BLaER1 treated with 17β-estradiol and CSF1 and Interleukin-3, amounts not matched to agents 10 nM and 100 nM (cell line): ENCODE measurements at regions not wholly inside any gene's neighbourhood (a gene's known extent, or its start where the extent isn't known, plus 50 kb on each side); places are given as distances from the start of the nearest gene placed in this dataset.

Experiments
- H3K27ac ChIP-seq, 11 experiments: shearing (Covaris generic); formaldehyde crosslinking; 2 replicates each; pipeline ENCODE4 v1.8.1; 2022
- H3K27me3 ChIP-seq, 11 experiments: shearing (Covaris generic); formaldehyde crosslinking; 2 replicates each; pipeline ENCODE4 v1.8.1; 2022
- H3K36me3 ChIP-seq, 11 experiments: shearing (Covaris generic); formaldehyde crosslinking; 2 replicates each; pipeline ENCODE4 v1.8.1; 2022
- H3K4me1 ChIP-seq, 10 experiments: shearing (Covaris generic); formaldehyde crosslinking; 2 replicates each; pipeline ENCODE4 v1.8.1; 2022
- H3K4me2 ChIP-seq, 11 experiments: shearing (Covaris generic); formaldehyde crosslinking; 2 replicates each; pipeline ENCODE4 v1.8.1; 2022
- H3K4me3 ChIP-seq, 10 experiments: shearing (Covaris generic); formaldehyde crosslinking; 2 replicates each; pipeline ENCODE4 v1.8.1; 2022
- H3K9ac ChIP-seq, 11 experiments: shearing (Covaris generic); formaldehyde crosslinking; 2 replicates each; pipeline ENCODE4 v1.8.1; 2022
- H3K9me3 ChIP-seq, 11 experiments: shearing (Covaris generic); formaldehyde crosslinking; replicated peaks in 1 of 11; 2 replicates each; pipeline ENCODE4 v1.8.1; 2022
- H4K20me1 ChIP-seq, 11 experiments: shearing (Covaris generic); formaldehyde crosslinking; 2 replicates each; pipeline ENCODE4 v1.8.1; 2022
- Cebpa-rat ChIP-seq, 11 experiments: shearing (Covaris generic); IDR thresholded peaks; 2 replicates each; pipeline ENCODE4 v1.8.1; 2022

GRCh38 chr20:23251779-23252178 lies 98.8 kb upstream of the NXT1 start:
- no peak overlapping the region for H3K4me3 ChIP-seq
- no peaks in the 10 kb centered on the region for H4K20me1 ChIP-seq
- peaks cover 0 to 14% (median 0%) of the 10 kb centered on the region in 11 experiments; a peak in 4 of 22 replicates for H3K9me3 ChIP-seq
- H3K4me2 ChIP-seq, result peak overlapping the region in 8 of 11 experiments; percentile 6 to 72 (median 46); a peak in 12 of 22 replicates
- peaks cover 34 to 87% (median 64%) of the 10 kb centered on the region in 10 experiments for H3K4me1 ChIP-seq
- H3K27me3 ChIP-seq, result no peaks in the 10 kb centered on the region
- no peak overlapping the region for H3K9ac ChIP-seq
- TF ChIP-seq Cebpa-rat (IDR thresholded peaks at IDR 0.05), result no peak
- H3K27ac ChIP-seq, result peak overlapping the region in 3 of 11 experiments; percentile 9 to 17 (median 11); a peak in 3 of 22 replicates
- H3K36me3 ChIP-seq, result no peaks in the 10 kb centered on the region

GRCh38 chr20:23249541-23249940 lies 101.0 kb upstream of the NXT1 start:
- H3K27ac ChIP-seq, result peak overlapping the region in 1 of 11 experiments; percentile 10; a peak in 1 of 22 replicates
- no peak overlapping the region for H3K4me3 ChIP-seq
- peak overlapping the region in 4 of 11 experiments; percentile 5 to 54 (median 48); a peak in 6 of 22 replicates for H3K4me2 ChIP-seq
- H3K9me3 ChIP-seq, result peaks cover 0 to 14% (median 0%) of the 10 kb centered on the region in 11 experiments; a peak in 4 of 22 replicates
- peaks cover 31 to 87% (median 62%) of the 10 kb centered on the region in 10 experiments for H3K4me1 ChIP-seq
- H3K27me3 ChIP-seq, result no peaks in the 10 kb centered on the region
- no peak for TF ChIP-seq Cebpa-rat (IDR thresholded peaks at IDR 0.05)
- no peak overlapping the region for H3K9ac ChIP-seq
- H4K20me1 ChIP-seq, result no peaks in the 10 kb centered on the region
- no peaks in the 10 kb centered on the region for H3K36me3 ChIP-seq

GRCh38 chr20:23248461-23248882 lies 102.1 kb upstream of the NXT1 start:
- Histone ChIP-seq H3K27ac (peak overlapping the region in 1 of 11 experiments; percentile 33; a peak in 1 of 22 replicates), H3K4me2 (peak overlapping the region in 7 of 11 experiments; percentile 7 to 89 (median 83); a peak in 13 of 22 replicates), H3K4me3 (no peak overlapping the region), H3K9ac (no peak overlapping the region), H3K9me3 (peaks cover 0 to 14% (median 0%) of the 10 kb centered on the region in 11 experiments; a peak in 4 of 22 replicates), H3K36me3 (no peaks in the 10 kb centered on the region), H4K20me1 (no peaks in the 10 kb centered on the region), H3K27me3 (no peaks in the 10 kb centered on the region), H3K4me1 (peaks cover 31 to 84% (median 56%) of the 10 kb centered on the region in 10 experiments)
- no peak for TF ChIP-seq Cebpa-rat (IDR thresholded peaks at IDR 0.05)

GRCh38 chr20:23246717-23247664 lies 103.6 kb upstream of the NXT1 start:
- TF ChIP-seq Cebpa-rat (IDR thresholded peaks at IDR 0.05), result no peak
- Histone ChIP-seq H3K9me3 (peaks cover 0 to 9% (median 0%) of the 10 kb centered on the region in 11 experiments; a peak in 4 of 22 replicates), H3K4me3 (peak overlapping the region in 4 of 10 experiments; percentile 2 to 41 (median 26); a peak in 4 of 20 replicates), H4K20me1 (no peaks in the 10 kb centered on the region), H3K4me2 (peak overlapping the region; percentile 82 to 94 (median 89)), H3K36me3 (no peaks in the 10 kb centered on the region), H3K4me1 (peaks cover 31 to 77% (median 54%) of the 10 kb centered on the region in 10 experiments), H3K9ac (peak overlapping the region in 10 of 11 experiments; percentile 19 to 67 (median 48); a peak in 16 of 22 replicates), H3K27me3 (no peaks in the 10 kb centered on the region), H3K27ac (peak overlapping the region; percentile 33 to 84 (median 71); a peak in 19 of 22 replicates)

GRCh38 chr20:23245553-23246181 lies 104.9 kb upstream of the NXT1 start:
- no peaks in the 10 kb centered on the region for H3K27me3 ChIP-seq
- H3K4me2 ChIP-seq, result peak overlapping the region; percentile 82 to 94 (median 89)
- no peak overlapping the region; a peak in 1 of 22 replicates for H3K9ac ChIP-seq
- no peaks in the 10 kb centered on the region for H3K36me3 ChIP-seq
- no peaks in the 10 kb centered on the region for H4K20me1 ChIP-seq
- TF ChIP-seq Cebpa-rat (IDR thresholded peaks at IDR 0.05), result no peak
- H3K9me3 ChIP-seq, result 0 out of 22 replicates have a peak, but pooled peaks cover 0 to 7% (median 0%) of the 10 kb centered on the region in 11 experiments
- peaks cover 31 to 63% (median 42%) of the 10 kb centered on the region in 10 experiments for H3K4me1 ChIP-seq
- H3K4me3 ChIP-seq, result no peak overlapping the region
- H3K27ac ChIP-seq, result peak overlapping the region in 7 of 11 experiments; percentile 70 to 84 (median 74); a peak in 11 of 22 replicates

- no peaks in the 10 kb centered on the region for H3K27me3 ChIP-seq
- H3K4me1 ChIP-seq, result peaks cover 31 to 62% (median 40%) of the 10 kb centered on the region in 10 experiments
- no peaks in the 10 kb centered on the region for H3K36me3 ChIP-seq
- peaks cover 0 to 10% (median 0%) of the 10 kb centered on the region in 11 experiments; a peak in 7 of 22 replicates for H3K9me3 ChIP-seq
- H4K20me1 ChIP-seq, result no peaks in the 10 kb centered on the region
- H3K27ac ChIP-seq, result peak overlapping the region in 6 of 11 experiments; percentile 11 to 84 (median 44); a peak in 6 of 22 replicates
- H3K4me2 ChIP-seq, result peak overlapping the region; percentile 82 to 94 (median 89); a peak in 20 of 22 replicates
- H3K9ac ChIP-seq, result no peak overlapping the region
- TF ChIP-seq Cebpa-rat (IDR thresholded peaks at IDR 0.05), result no peak
- H3K4me3 ChIP-seq, result no peak overlapping the region
These were observed 105.6 kb upstream of the NXT1 start for GRCh38 chr20:23244916-23245552.

GRCh38 chr20:23244156-23244915 lies 106.3 kb upstream of the NXT1 start:
- Histone ChIP-seq H3K4me3 (no peak overlapping the region), H3K9ac (no peak overlapping the region), H3K27me3 (no peaks in the 10 kb centered on the region), H4K20me1 (no peaks in the 10 kb centered on the region), H3K27ac (peak overlapping the region in 3 of 11 experiments; percentile 1 to 70 (median 21); a peak in 4 of 22 replicates), H3K9me3 (peaks cover 0 to 17% (median 6%) of the 10 kb centered on the region in 11 experiments; a peak in 14 of 22 replicates), H3K4me1 (peaks cover 31 to 55% (median 40%) of the 10 kb centered on the region in 10 experiments), H3K36me3 (no peaks in the 10 kb centered on the region), H3K4me2 (peak overlapping the region in 4 of 11 experiments; percentile 49 to 90 (median 84); a peak in 5 of 22 replicates)
- TF ChIP-seq Cebpa-rat (IDR thresholded peaks at IDR 0.05), result no peak
